Large intestine (tissue), 3 donors: ENCODE measurements at regions not wholly inside any gene's neighbourhood (a gene's known extent, or its start where the extent isn't known, plus 50 kb on each side); places are given as distances from the start of the nearest gene placed in this dataset.

ENCODE experiments used
- DNase-seq, 2 donors: peaks; one replicate each; pipeline versions ENCODE4 v3.0.0 to v3.0.0-alpha.2; 2013
- H3K27ac ChIP-seq: one replicate; pipeline ENCODE4 v1.5.1; 2013; ENCODE audit warnings: low read length
- H3K27me3 ChIP-seq: 2 replicates; pipeline ENCODE4 v1.6.1; 2013; ENCODE audit warnings: low read length; ENCODE audit not compliant: control insufficient read depth, insufficient read depth
- H3K36me3 ChIP-seq: 2 replicates; pipeline ENCODE4 v1.6.1; 2013; ENCODE audit warnings: low read length; ENCODE audit not compliant: control insufficient read depth, insufficient read depth
- H3K4me1 ChIP-seq: one replicate; pipeline ENCODE4 v1.6.1; 2013; ENCODE audit warnings: low read length; ENCODE audit not compliant: control insufficient read depth, insufficient read depth
- H3K4me3 ChIP-seq: one replicate; pipeline ENCODE4 v1.5.1; 2013; ENCODE audit warnings: low read length
- H3K9me3 ChIP-seq: one replicate; pipeline ENCODE4 v1.6.1; 2013; ENCODE audit warnings: mild to moderate bottlenecking, low read depth, low read length, moderate library complexity; ENCODE audit not compliant: control insufficient read depth
- WGBS: methylation state at CpG from one replicate; pipeline ENCODE4 v1.1.5; 2013; ENCODE audit warnings: low lambda C conversion rate; ENCODE audit not compliant: insufficient coverage; 5-methylcytosine and 5-hydroxymethylcytosine counted together

GRCh38 chr2:67258122-67258521 is 139.0 kb upstream of the ETAA1 start:
- no peaks in the 10 kb centered on the region for H3K9me3 ChIP-seq
- WGBS = no CpG with 5 or more reads among the region's 4 CpGs
- peaks cover 2% of the 10 kb centered on the region for H3K4me1 ChIP-seq
- H3K4me3 ChIP-seq = no peak overlapping the region
- no peak for DNase-seq
- H3K27ac ChIP-seq = no peak overlapping the region
- H3K27me3 ChIP-seq = no peaks in the 10 kb centered on the region
- H3K36me3 ChIP-seq = no peaks in the 10 kb centered on the region

- Histone ChIP-seq H3K4me1 (peaks cover 2% of the 10 kb centered on the region), H3K4me3 (no peak overlapping the region), H3K27ac (no peak overlapping the region), H3K36me3 (no peaks in the 10 kb centered on the region), H3K27me3 (no peaks in the 10 kb centered on the region), H3K9me3 (no peaks in the 10 kb centered on the region)
- no CpG with 5 or more reads among the region's 1 CpG for WGBS
- DNase-seq = no peak
These were observed 138.3 kb upstream of the ETAA1 start for GRCh38 chr2:67258831-67259230.

- Histone ChIP-seq H3K9me3 (no peaks in the 10 kb centered on the region), H3K4me3 (no peak overlapping the region), H3K27ac (peak overlapping the region; percentile 44), H3K36me3 (no peaks in the 10 kb centered on the region), H3K27me3 (no peaks in the 10 kb centered on the region), H3K4me1 (peaks cover 2% of the 10 kb centered on the region)
- peak; percentile 15 to 29 for DNase-seq
- WGBS = no CpG with 5 or more reads among the region's 5 CpGs
These were observed 137.4 kb upstream of the ETAA1 start for GRCh38 chr2:67259556-67260342.

GRCh38 chr2:67260343-67261277 is 136.5 kb upstream of the ETAA1 start:
- no peak overlapping the region for H3K4me3 ChIP-seq
- 80% methylated on average over 1 of the region's 16 CpGs for WGBS
- H3K27me3 ChIP-seq = no peaks in the 10 kb centered on the region

GRCh38 chr2:67267241-67267640 is 129.9 kb upstream of the ETAA1 start:
- Histone ChIP-seq H3K27me3 (no peaks in the 10 kb centered on the region), H3K27ac (no peak overlapping the region), H3K9me3 (no peaks in the 10 kb centered on the region), H3K4me3 (no peak overlapping the region), H3K4me1 (no peaks in the 10 kb centered on the region), H3K36me3 (no peaks in the 10 kb centered on the region)
- DNase-seq = no peak
- WGBS = no CpG with 5 or more reads among the region's 5 CpGs

More at GRCh38 chr2:67260343-67261277, 136.5 kb upstream of the ETAA1 start:
- DNase-seq = peak; percentile 52 to 66
- Histone ChIP-seq H3K36me3 (no peaks in the 10 kb centered on the region), H3K27ac (peak overlapping the region; percentile 65), H3K4me1 (peaks cover 2% of the 10 kb centered on the region), H3K9me3 (no peaks in the 10 kb centered on the region)

GRCh38 chr2:67268797-67269196 is 128.3 kb upstream of the ETAA1 start:
- Histone ChIP-seq H3K36me3 (no peaks in the 10 kb centered on the region), H3K9me3 (no peaks in the 10 kb centered on the region), H3K27me3 (no peaks in the 10 kb centered on the region), H3K4me1 (no peaks in the 10 kb centered on the region), H3K27ac (no peak overlapping the region), H3K4me3 (no peak overlapping the region)
- WGBS = 95% methylated on average over 2 of the region's 2 CpGs
- DNase-seq = no peak

GRCh38 chr2:67272195-67272594 is 124.9 kb upstream of the ETAA1 start:
- Histone ChIP-seq H3K36me3 (no peaks in the 10 kb centered on the region), H3K27me3 (no peaks in the 10 kb centered on the region), H3K9me3 (no peaks in the 10 kb centered on the region), H3K4me1 (no peaks in the 10 kb centered on the region), H3K4me3 (no peak overlapping the region), H3K27ac (no peak overlapping the region)
- no peak for DNase-seq
- WGBS = 86% methylated on average over 1 of the region's 4 CpGs

GRCh38 chr2:67277450-67277849 is 119.7 kb upstream of the ETAA1 start:
- Histone ChIP-seq H3K27me3 (no peaks in the 10 kb centered on the region), H3K27ac (no peak overlapping the region), H3K36me3 (no peaks in the 10 kb centered on the region), H3K9me3 (no peaks in the 10 kb centered on the region), H3K4me1 (no peaks in the 10 kb centered on the region), H3K4me3 (no peak overlapping the region)
- peak; percentile 9 to 37 for DNase-seq
- WGBS = 81% methylated on average over 3 of the region's 7 CpGs

- Histone ChIP-seq H3K4me1 (no peaks in the 10 kb centered on the region), H3K4me3 (no peak overlapping the region), H3K27me3 (no peaks in the 10 kb centered on the region), H3K36me3 (no peaks in the 10 kb centered on the region), H3K9me3 (no peaks in the 10 kb centered on the region), H3K27ac (no peak overlapping the region)
- 100% methylated on average over 1 of the region's 2 CpGs for WGBS
- no peak for DNase-seq
These were observed 116.0 kb upstream of the ETAA1 start for GRCh38 chr2:67281101-67281500.

GRCh38 chr2:67283641-67284040 is 113.5 kb upstream of the ETAA1 start:
- no peaks in the 10 kb centered on the region for H3K4me1 ChIP-seq
- no peaks in the 10 kb centered on the region for H3K27me3 ChIP-seq
- H3K27ac ChIP-seq = no peak overlapping the region
- no peaks in the 10 kb centered on the region for H3K36me3 ChIP-seq
- no peaks in the 10 kb centered on the region for H3K9me3 ChIP-seq
- no peak overlapping the region for H3K4me3 ChIP-seq
- DNase-seq = no peak
